CD4-positive, alpha-beta T cell treated with Interleukin-4 for 1 hour (primary cell): ENCODE measurements at regions not wholly inside any gene's neighbourhood (a gene's known extent, or its start where the extent isn't known, plus 50 kb on each side); places are given as distances from the start of the nearest gene placed in this dataset.
"Not testable (repeated sequence)": the region's sequence is repeated elsewhere in the genome, so short reads cannot be mapped to it uniquely, and the experiment has no call there.

Experiments
- DNase-seq, 2 donors: peaks; one replicate each; pipeline ENCODE4 v3.0.0-alpha.2; 2020 to 2022

DNA sequence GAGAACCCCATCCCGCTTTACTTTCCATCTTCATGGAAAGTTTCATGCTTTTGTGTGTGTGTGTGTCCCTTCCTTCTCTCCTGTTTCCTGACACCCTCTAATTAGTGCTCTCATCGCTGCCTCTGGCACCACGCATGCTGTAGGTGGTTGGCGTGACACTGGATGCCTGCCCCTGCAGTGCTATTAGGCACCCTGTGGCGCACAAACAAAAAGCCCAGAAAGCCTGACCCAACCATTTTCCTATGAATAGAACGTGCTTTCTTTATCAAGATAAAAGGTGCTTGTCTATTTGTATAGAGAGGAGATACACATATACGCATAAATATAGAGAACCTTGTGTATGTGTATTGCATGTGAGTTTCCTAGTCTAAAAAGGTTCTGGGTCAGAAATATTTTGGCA lies 120.8 kb upstream of the CDCA7L start:
- DNase-seq, result no peak

DNA sequence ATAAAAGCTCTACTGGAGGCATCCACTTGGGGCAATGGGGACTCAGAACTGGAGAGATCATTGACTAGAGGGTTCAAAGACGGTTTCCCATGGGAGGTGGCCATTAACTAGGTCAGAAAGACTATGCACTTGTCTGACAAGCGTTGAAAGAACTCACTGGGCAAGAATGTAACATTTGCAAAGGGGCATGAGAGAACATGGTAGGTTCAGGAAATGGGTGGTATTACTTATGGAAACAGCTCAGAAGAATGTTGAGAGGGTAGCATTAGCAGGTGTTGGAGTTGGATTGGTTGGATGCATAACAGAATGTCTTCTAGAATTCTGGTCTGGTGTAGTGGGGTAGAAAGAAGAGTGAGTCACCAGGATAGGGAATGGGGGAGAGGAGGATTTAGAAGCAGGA lies 119.1 kb upstream of the CDCA7L start:
- no peak for DNase-seq

DNA sequence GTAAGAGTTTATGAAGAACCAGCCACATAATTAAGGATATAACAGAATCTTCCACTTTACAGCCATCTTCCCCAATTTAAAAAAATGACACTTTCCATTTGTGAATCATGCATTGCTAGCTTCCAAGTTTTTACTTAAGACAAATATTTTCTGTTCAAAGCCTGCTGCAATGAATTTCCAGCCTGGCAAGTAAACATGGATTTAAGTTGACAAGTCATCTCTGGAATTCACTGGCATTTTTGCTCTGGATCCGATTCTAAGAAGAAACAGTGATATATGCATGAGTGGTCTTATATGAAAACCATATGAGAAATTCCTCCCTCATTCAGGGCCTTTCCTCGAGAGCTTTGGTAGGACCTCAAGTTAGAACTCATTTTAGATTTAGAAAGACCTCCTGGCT lies 116.1 kb upstream of the CDCA7L start:
- DNase-seq, result no peak

DNA sequence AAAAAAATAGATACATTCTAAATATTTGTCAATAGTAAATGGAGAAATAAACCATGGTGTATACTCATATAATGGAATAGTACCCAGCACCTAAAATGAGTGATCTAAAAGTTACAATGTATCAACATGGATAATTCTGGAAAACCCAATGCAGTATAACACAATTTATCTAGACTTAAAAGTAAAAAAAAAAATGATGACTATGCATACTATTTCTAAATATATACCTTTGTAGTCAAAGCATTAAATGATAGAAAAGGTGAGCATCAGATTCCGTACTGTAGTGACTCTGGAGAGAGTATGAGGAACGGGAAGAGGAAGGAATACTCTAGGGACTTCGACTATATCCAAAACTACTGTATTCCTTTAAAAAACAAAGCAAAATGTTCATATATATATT lies 115.2 kb upstream of the CDCA7L start:
- no peak for DNase-seq

DNA sequence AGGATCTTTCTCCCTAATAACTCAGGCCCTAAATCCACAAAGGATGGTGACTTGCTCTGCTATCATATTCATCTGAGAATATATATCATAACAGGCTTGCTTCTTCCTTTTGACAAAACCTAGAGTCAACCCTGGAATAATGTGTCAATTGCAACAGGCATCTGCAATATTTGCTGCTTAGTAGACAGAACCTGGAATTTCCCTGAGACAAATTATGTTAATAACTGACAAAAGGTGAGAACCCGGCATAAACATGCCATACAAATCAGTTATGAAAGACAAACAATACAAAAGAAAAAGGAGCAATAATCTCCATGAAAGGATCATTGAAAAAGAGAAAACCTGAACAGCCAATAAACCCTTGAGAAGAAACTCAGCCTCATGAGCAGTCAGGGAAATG lies 114.5 kb upstream of the CDCA7L start:
- no peak for DNase-seq

DNA sequence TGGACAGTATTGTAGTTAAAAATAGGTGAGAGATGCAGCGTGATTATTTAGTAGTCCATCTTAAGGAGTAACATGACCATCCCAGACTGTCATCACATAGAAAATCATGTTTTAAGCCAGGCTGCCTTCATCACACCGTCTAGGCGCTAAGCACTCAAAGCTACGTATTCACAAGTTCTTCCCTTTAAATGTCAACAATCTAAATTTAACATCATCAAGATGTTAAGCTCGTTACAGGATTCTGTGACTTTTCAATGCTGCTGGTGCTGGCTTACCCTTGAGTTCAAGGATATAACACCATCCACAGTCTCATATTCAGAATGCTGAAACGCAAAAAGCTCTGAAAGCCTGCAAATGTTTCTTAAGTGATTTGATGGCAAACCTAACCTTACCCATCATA lies 109.5 kb upstream of the CDCA7L start:
- no peak for DNase-seq

DNA sequence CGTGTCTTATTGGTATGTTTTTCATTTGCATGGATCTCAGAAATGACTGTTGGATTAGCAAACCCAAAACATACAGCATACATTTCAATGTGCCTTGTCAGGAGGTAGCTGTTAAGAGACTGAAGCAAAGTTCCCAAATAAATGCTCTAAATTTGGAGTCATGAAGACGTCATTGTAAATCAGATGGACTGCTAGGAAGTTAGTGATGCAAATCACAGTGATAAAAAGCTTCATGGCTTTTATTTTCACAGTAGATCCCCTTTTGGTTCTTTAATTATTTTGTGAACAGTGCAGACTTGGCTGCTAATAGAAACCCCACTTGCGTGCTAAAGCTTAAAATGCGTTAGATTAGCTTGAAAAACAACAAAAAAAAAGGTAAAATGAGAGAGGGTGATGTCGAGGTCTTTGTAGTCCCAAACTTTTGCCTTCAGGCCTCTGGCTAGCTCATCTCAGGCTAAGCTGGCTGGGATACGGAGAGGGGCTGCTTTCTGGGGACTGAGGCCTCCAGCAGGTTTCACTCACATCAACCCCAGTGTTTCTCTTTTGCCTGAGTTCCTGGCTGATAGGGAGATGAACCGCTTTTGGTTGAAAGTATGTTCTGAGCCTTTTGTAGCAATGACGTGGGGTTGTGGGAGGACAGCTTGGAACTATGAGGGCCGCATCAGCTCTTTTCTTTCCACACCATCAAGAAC lies 107.1 kb upstream of the CDCA7L start:
- no peak for DNase-seq

DNA sequence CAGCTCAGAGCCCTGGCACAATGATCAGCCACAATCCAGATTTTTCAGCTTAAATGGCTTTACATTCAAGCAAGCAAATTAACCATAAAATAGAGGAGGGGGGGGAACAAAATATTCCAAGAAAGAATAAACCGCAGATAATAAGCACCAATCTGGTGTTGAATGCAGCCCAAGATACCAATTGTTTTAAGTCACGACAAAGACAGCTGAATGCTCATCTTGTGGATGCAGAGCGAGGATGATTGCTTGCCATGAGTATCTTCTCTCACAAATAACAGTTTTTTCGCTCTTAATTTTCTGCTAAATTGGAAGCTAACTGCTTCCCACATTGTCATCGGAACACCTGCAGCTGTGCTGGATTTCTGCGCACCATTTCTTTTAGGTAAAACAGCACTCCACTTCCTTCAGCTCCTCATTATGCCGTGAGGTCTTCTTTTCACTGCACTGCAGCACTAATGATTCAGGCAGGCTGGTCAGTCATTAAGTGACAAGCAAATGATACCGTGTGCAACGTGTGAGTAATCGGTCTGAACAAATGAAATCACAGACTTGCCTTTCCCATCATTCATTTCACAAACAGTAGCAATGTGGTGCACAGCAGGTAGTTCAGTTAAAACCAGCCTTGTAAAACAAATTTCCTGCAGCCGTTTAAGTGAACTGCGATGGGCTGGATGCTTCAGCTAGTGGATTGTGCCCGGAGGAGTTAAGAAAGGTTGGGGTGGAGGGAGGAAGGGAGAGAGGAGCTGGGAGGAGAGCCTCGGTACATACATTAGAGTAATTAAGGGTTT lies 106.4 kb upstream of the CDCA7L start:
- no peak for DNase-seq

DNA sequence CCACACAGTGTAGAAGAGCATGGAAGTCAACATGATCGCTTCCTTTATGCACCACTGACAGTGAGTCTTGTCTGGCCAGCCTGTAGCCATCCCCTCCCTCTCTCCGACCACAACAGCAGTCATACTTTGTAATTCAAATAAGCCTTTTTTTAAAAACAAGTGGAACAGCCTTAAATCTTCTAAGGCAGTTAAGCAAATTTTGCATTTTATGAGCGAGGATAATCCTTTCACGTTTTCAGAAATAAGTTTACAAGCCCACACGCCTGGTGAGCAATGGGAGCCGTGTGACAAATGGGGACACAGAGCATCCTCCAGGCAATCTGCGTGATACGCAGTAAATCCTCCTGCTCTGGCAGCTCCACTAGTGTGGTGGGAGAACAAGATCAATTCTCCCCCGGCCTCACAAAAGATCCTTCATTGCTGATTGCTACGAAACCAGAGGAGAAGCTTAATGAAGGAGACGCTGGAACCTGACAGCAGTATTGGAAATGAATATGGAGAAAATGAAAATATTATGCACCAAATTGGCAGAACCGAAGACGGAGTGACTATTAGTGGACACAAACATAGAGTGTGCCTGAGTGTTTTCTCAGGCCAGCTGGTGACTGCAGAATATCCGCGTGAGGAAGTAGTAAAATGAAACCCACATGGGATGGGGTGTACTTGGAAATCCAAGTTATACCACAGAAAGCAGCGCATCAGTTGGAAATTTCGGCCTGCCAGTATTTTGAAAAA lies 104.2 kb upstream of the CDCA7L start:
- no peak for DNase-seq

DNA sequence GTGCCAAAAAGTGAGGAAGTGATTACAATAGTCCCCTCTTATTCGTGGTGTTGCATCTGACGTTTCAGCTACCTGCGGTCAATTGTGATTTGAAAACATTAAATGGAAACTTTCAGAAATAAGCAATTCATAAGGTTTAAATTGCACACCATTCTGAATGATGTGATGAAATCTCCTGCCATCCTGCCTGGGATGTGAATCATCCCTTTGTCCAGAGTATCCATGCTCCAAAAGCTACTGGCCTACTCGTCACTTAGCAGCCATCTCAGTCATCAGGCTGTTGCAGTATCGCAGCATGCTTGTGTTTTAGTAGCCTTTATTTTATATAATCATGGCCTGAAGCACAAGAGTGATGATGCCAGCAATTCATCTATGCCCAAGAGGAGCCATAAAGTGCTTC lies 97.7 kb upstream of the CDCA7L start:
- DNase-seq, result no peak

DNA sequence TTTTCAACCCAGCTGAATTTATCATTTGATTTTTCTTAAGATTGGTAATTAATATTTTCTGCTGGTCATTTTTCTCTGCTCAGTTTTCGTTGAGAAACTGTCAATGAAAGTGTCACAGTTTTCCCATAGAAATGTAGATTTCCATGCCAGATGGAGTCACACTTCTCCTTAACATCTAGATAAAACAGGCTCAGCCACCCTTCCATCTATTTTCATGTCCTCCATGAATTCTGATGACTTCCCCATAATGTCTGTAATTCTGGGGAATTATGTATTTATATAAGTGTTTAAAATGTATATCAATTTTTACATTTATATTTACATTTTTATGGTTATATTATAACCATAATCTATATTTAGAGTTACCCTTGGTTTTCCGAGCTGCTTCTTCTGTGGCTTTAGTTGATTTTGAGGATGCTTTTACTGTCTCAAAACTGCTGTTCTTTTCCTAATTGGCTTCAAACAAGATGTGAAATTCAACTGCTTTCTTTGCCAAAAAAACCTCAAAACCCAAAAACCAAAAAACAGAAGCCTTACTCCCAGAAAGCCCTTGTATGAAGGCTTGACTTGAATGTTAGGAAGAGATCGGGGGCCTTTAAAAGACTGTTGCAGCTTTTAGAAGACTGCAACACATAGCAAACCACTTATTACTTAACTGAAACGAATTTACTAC lies 95.4 kb upstream of the CDCA7L start:
- DNase-seq, result no peak

DNA sequence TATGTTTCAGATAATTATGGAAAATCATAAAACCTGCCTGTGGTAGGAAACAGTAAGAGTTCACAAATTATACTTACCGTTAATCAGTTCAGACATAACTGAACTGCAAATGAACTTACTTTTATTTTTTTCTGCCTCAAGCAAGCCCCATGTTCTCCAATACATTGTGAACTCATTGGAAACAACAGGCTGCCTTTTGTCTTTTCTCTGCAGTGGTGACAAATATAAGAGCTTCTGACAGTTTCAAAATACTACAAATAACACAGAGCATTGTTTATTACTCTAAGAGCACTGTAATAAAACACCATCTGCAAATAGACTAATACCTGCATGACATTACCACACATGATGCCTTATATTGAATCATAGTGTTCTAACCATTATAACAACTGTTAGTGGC lies 94.0 kb upstream of the CDCA7L start:
- DNase-seq, result no peak

DNA sequence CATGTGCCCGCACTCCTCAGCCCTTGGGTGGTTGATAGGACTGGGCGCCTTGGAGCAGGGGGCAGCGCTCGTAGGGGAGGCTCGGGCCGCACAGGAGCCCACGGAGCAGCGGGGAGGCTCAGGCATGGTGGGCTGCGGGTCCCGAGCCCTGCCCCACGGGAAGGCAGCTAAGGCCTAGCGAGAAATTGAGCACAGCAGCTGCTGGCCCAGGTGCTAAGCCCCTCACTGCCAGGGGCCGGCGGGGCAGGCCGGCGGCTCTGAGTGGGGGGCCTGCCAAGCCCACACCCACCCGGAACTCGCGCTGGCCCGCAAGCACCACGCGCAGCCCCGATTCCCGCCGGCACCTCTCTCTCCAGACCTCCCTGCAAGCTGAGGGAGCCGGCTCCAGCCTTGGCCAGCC lies 86.7 kb upstream of the CDCA7L start:
- DNase-seq, result not testable (repeated sequence)

DNA sequence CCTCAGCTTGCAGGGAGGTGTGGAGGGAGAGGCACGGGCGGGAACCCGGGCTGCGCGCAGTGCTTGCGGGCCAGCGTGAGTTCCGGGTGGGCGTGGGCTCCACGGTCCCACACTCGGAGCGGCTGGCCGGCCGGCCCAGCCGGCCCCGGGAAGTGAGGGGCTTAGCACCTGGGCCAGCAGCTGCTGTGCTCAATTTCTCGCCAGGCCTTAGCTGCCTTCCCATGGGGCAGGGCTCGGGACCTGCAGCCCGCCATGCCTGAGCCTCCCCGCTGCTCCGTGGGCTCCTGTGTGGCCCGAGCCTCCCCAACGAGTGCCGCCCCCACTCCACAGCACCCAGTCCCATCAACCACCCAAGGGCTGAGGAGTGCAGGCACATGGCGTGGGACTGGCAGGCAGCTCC lies 83.0 kb upstream of the CDCA7L start:
- DNase-seq, result not testable (repeated sequence)

DNA sequence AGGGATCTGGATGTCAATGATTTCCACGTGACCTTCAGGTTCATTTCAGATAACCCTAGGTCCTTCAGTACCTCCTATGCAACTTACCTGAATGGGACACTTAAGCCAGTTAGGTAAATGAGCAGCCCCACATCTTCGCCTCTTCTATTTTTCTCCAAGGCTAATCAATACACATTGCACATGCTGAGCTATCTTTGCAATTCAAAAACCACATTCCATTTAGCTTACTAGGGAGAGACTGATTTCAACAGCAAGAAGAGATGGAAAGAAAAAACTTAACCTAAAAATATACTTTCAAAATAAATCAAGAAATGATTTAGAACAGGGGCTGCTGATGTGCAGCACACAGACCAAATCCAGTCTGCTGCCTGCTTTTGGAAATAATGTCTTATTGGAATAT lies 81.8 kb upstream of the CDCA7L start:
- DNase-seq, result no peak

DNA sequence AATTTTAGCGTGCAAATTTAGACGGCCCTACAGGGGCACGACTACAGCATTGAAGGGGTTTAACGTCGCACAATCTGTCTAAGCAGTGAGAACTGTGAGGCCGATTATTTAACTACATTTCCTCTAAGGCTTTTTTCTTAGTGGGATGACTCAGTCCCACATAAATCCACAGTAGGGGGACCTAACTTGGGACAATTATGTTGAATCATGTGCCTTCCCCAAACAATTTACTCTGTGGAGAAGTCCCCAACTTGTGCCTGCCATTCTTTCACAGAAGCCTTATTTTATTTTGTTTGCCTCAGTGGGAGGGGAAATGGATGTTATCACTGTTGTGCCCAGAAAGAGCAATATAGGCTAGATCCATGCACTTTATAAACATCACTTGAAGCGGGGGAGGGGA lies 80.3 kb upstream of the CDCA7L start:
- DNase-seq, result no peak

DNA sequence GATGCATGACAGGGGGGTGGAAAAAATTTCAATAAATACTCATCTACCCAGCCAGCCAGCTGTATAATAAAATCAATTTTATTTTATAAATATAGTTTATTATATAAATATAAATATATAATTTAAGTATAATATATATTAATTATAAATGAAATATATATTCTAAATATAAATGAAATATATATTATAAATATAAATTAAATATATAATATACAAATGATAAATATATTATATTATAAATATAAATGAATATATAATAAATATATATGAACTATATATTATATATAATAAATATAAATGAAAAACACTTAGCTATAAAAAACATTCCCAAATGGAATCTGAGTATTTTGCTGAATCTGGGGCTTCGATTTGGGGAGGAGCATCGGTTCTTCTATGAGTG lies 79.4 kb upstream of the CDCA7L start:
- DNase-seq, result no peak

DNA sequence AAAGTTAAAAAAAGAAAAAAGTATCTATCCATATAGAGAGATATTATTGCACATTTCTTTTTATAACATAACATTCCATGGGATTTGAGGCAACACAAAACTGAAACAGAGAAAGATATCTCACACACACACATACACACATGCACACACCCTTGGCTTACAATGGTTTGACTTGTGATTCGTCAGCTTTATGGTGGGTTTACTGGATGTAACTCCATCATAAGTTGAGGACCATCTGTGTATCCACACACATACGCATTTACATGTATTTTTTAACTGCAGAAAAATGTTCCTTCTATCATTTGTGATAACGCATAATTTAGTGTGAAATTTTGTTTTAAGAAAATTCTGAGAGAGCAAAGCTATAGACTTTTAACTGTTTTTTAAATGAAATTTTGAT lies 74.2 kb upstream of the CDCA7L start:
- no peak for DNase-seq

DNA sequence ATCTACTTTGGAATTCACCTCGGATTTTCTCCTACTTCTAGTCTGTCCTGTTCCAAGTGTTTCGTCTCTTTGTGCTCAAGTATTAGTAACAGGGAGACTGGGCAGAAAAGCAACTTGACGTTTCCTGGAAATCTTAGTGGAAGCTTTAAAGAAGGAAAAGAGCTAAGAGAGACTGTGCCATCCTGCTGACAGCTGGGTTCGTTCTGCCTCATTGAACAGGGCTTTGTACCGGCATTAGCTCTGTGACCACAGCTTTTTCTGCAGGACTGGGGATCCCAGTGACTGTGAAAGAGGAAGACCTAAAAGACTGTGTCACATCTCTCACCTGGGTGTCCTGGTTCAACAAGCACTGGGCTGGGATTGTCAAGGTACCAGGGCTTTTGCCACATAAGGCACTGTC lies 70.8 kb upstream of the CDCA7L start:
- DNase-seq, result no peak

DNA sequence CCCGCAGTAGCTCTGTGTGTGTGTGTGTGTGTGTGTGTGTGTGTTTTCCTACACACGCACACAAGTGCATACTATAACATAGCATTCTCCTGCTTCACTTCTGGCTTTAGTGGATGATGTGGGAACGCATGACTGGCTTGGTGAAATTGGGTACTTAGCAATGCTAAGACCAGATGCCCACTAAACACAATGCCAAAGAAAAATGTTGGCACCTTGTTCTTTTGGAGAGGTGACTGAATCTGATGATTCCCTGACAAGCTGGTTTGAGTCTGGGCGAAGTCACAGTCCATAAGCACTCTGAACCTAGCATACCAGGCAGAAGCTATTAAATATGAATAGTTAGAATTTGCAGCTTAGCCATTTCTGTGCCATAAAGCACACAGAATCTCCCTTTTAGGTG lies 68.0 kb upstream of the CDCA7L start:
- DNase-seq, result no peak

DNA sequence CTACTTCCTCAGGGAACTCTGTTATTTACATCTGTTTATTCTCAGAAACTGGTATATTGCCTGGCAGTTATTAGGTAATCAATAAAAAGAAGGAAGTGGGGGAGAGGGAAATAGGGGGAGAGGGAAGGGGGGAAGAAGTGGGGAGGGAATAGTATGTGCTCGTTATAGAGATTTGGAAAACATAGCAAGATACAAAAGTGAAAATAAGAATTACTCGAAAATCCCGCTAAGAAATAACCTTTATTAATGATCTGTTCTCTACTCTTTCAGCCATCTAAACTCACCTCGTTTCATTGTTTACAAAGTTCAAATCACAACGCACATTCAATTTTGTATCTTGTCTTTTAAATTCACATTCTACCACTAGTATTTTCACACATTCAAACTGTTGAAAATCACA lies 63.0 kb upstream of the CDCA7L start:
- DNase-seq, result no peak

DNA sequence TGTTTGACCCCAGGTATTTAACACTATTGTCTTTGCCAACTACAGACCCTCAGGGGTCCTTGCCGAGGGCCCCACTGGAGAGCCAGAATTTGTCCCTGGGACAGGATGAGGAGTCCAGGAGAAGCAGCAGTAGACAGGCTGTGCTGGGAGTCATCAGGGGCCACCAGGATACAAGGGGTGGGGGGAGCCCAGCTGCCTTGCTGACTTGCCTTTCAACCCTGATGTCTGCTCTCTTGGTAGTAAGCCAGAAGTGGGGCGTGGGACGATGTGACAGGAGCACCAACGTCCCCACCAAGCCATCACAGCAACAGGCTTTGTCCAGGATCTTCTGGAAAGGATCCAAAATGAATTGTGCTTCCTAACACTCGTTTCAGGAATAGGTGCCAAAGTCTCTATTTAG lies 62.4 kb upstream of the CDCA7L start:
- DNase-seq, result no peak

DNA sequence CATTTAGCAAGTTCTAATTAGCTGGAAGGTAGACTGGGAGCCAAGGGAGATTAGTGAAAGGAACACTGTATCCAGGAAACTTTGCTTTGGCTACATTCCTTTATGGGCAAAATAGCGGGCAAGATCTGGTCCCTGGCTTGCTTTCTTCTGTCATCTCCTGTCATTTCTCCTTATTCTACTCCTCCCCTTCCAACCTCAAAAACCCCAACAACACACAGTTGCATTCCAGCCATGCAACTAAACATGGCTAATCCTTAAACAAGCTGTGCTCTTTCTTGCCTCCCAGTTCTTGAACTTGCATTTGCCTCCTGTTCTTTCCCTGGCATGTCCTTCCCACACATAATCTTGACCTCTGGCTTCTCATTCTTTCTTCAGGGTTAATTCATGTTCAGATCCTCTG lies 59.5 kb upstream of the CDCA7L start:
- DNase-seq, result no peak

DNA sequence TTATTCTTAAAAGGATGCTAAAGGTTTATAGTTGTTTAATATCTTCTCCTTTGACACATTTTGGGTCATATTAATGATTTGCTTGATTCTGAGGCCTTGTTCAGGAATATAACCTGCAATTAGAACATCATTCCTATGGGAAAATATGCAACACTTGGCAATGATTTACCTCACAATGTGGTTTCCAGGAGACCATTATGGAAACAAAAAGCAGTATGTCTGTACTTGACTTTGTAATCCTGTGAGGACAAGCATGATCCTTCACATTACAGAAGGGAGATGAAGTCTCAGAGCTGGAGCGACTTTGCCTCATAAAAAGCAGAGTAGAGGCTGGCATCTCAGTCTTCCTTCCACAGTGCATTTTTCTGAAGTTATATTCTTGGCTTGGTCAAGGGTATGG lies 57.0 kb upstream of the CDCA7L start:
- DNase-seq, result no peak
